A673 (cell line): ENCODE measurements at regions not wholly inside any gene's neighbourhood (a gene's known extent, or its start where the extent isn't known, plus 50 kb on each side); places are given as distances from the start of the nearest gene placed in this dataset.

Experiments
- BruUV-seq: library from RNA; stranded (reverse); fragments of 400-500 nt; replicated peaks from 2 replicates; lab custom pipeline; 2021; lab: Mats Ljungman, UMichigan
- CTCF ChIA-PET: fragments of 300-600 bp; sonication (Branson Sonifier 250); formaldehyde crosslinking; loops from one replicate; lab custom pipeline; 2022; ENCODE audit warnings: antibody characterized with exemption; lab: Charles Lee
- POLR2A ChIA-PET: fragments of 300-600 bp; sonication (Branson Sonifier 250); formaldehyde crosslinking; loops from one replicate; lab custom pipeline; 2022; ENCODE audit warnings: antibody characterized with exemption; ENCODE audit not compliant: low non-redundant PET; lab: Charles Lee
- DNase-seq: peaks from one replicate; pipeline ENCODE4 v3.0.0-alpha.2; 2015; ENCODE audit warnings: low spot score
- H3K27ac ChIP-seq: fragments of 200-600 bp; sonication (generic); 2 replicates; pipeline ENCODE4 v1.5.1; 2016; ENCODE audit warnings: mixed run types, low read depth, mild to moderate bottlenecking, mixed read lengths, antibody characterized with exemption, low read length; ENCODE audit not compliant: poor library complexity, severe bottlenecking
- H3K27me3 ChIP-seq: fragments of 200-600 bp; sonication (generic); replicated peaks from 2 replicates; pipeline ENCODE4 v1.6.1; 2017; ENCODE audit warnings: mixed run types, low read depth, mild to moderate bottlenecking, mixed read lengths, antibody characterized with exemption, low read length; ENCODE audit not compliant: insufficient read depth, poor library complexity
- H3K36me3 ChIP-seq: fragments of 200-600 bp; sonication (generic); 2 replicates; pipeline ENCODE4 v1.6.1; 2016; ENCODE audit warnings: mixed run types, mild to moderate bottlenecking, mixed read lengths, antibody characterized with exemption, low read length; ENCODE audit not compliant: insufficient read depth, poor library complexity, severe bottlenecking
- H3K4me1 ChIP-seq: fragments of 200-600 bp; sonication (generic); 2 replicates; pipeline ENCODE4 v1.6.1; 2017; ENCODE audit warnings: mixed run types, mild to moderate bottlenecking, mixed read lengths, antibody characterized with exemption, low read length; ENCODE audit not compliant: insufficient read depth, poor library complexity, severe bottlenecking
- H3K4me3 ChIP-seq: fragments of 200-600 bp; sonication (generic); 2 replicates; pipeline ENCODE4 v1.5.1; 2016; ENCODE audit warnings: low read depth, mixed run types, mild to moderate bottlenecking, mixed read lengths, low read length; ENCODE audit not compliant: poor library complexity, severe bottlenecking
- H3K9me3 ChIP-seq: fragments of 200-600 bp; sonication (generic); 2 replicates; pipeline ENCODE4 v1.6.1; 2016; ENCODE audit warnings: mixed run types, low read depth, mild to moderate bottlenecking, mixed read lengths, antibody characterized with exemption, low read length; ENCODE audit not compliant: poor library complexity, severe bottlenecking
- EZH2 ChIP-seq: fragments of 200-600 bp; sonication (generic); IDR thresholded peaks from 2 replicates; pipeline ENCODE4 v1.6.1; 2017; ENCODE audit warnings: borderline replicate concordance, low read depth, mild to moderate bottlenecking, mixed read lengths, antibody characterized with exemption, low read length; ENCODE audit not compliant: poor library complexity, severe bottlenecking
- intact Hi-C: fragments of 100-400 bp; cut with micrococcal nuclease; formaldehyde crosslinking; loops from one replicate; pipeline ENCODE4 v1.10.0; 2022; ENCODE audit not compliant: unreplicated experiment
- TF ChIP-seq, protein P1 (sequence below): fragments of 300-800, 200-600 bp; sonication (generic); conservative IDR thresholded peaks from 2 replicates; pipeline ENCODE4 v1.5.1; 2017; ENCODE audit warnings: low read depth, mild to moderate bottlenecking, antibody characterized with exemption, low read length, moderate library complexity, mixed read lengths

DNA sequence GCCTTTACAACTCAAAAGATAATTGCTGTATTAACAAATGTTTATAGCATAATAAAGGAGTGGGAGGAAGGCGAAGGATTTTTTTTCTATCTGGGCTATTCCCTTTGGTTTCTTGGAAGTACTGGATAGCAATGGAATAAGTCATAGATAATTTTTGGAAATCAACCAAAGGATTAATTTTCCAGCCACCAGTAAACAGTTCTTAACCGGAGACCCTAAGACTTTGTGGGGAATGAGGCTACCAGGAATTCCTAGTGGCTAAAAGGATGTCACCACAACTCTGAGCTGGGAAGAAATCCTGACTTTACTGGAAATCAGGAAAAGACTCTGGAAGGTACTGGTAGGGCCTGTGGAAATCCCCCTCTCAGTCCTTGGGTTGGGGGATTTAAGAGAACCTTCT lies 138.4 kb upstream of the RARB start:
- TF ChIP-seq, protein P1, sequence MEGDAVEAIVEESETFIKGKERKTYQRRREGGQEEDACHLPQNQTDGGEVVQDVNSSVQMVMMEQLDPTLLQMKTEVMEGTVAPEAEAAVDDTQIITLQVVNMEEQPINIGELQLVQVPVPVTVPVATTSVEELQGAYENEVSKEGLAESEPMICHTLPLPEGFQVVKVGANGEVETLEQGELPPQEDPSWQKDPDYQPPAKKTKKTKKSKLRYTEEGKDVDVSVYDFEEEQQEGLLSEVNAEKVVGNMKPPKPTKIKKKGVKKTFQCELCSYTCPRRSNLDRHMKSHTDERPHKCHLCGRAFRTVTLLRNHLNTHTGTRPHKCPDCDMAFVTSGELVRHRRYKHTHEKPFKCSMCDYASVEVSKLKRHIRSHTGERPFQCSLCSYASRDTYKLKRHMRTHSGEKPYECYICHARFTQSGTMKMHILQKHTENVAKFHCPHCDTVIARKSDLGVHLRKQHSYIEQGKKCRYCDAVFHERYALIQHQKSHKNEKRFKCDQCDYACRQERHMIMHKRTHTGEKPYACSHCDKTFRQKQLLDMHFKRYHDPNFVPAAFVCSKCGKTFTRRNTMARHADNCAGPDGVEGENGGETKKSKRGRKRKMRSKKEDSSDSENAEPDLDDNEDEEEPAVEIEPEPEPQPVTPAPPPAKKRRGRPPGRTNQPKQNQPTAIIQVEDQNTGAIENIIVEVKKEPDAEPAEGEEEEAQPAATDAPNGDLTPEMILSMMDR = no peak
- no peak for TF ChIP-seq EZH2
- peaks cover 10% of the 10 kb centered on the region for H3K27me3 ChIP-seq
- ChIA-PET POLR2A (no interaction called here), CTCF (no interaction called here)
- no peaks in the 10 kb centered on the region for H3K9me3 ChIP-seq
- intact Hi-C loops = no loop called here
- no peak overlapping the region for H3K4me3 ChIP-seq
- BruUV-seq = no TSS peak
- H3K36me3 ChIP-seq = no peaks in the 10 kb centered on the region
- no peak for DNase-seq
- no peak overlapping the region for H3K27ac ChIP-seq
- H3K4me1 ChIP-seq = no peaks in the 10 kb centered on the region

- TF ChIP-seq, protein P1 = no peak
- TF ChIP-seq EZH2 = no peak
- no peaks in the 10 kb centered on the region for H3K4me1 ChIP-seq
- H3K36me3 ChIP-seq = no peaks in the 10 kb centered on the region
- peaks cover 5% of the 10 kb centered on the region for H3K27me3 ChIP-seq
- no peak overlapping the region for H3K4me3 ChIP-seq
- no peak for DNase-seq
- CTCF ChIA-PET = no interaction called here
- POLR2A ChIA-PET = no interaction called here
- intact Hi-C loops = no loop called here
- H3K27ac ChIP-seq = no peak overlapping the region
- no peaks in the 10 kb centered on the region for H3K9me3 ChIP-seq
- no TSS peak for BruUV-seq
These were observed 136.6 kb upstream of the RARB start for GRCh38 chr3:25291481-25291905.

DNA sequence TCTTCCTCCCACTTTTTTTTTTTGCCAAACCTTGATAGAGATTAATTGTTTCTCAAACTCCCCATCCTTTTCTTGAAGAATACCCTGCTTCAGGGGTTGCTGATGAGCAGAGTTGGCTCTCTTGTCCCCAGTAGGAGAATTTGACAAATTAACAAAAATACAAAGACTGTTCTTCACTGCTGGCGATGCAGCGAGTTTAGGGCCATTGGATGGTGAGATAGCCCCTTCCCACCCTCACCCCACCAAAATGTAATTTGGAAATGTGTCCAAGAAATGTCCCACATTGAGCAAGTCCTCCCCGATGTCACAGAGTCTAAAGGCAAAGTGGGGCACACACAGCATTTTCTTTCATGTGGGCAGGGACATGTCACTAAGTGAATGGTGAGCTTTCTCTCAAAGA lies 136.0 kb upstream of the RARB start:
- intact Hi-C loops = no loop called here
- H3K27ac ChIP-seq = no peak overlapping the region
- no peak overlapping the region for H3K4me3 ChIP-seq
- no peaks in the 10 kb centered on the region for H3K9me3 ChIP-seq
- CTCF ChIA-PET = no interaction called here
- no peak for TF ChIP-seq EZH2
- TF ChIP-seq, protein P1 = no peak
- no peaks in the 10 kb centered on the region for H3K36me3 ChIP-seq
- no TSS peak for BruUV-seq
- POLR2A ChIA-PET = no interaction called here
- no peaks in the 10 kb centered on the region for H3K4me1 ChIP-seq
- DNase-seq = no peak
- peaks cover 5% of the 10 kb centered on the region for H3K27me3 ChIP-seq
